ENCODE measurements at regions not wholly inside any gene's neighbourhood (a gene's known extent, or its start where the extent isn't known, plus 50 kb on each side); places are given as distances from the start of the nearest gene placed in this dataset.

GRCh38 chr4:155107059-155107458 is 101.4 kb upstream of the NPY2R start:
- TF ChIP-seq CTCF (conservative IDR thresholded peaks at IDR 0.05) (no peak), ZFX (IDR thresholded peaks at IDR 0.05) (no peak)
